Osteoblast (primary cell): ENCODE measurements at regions not wholly inside any gene's neighbourhood (a gene's known extent, or its start where the extent isn't known, plus 50 kb on each side); places are given as distances from the start of the nearest gene placed in this dataset.

Source experiments
- DNase-seq: peaks from one replicate; pipeline ENCODE4 v3.0.0; 2011; ENCODE audit warnings: low spot score, mixed read lengths; ENCODE audit not compliant: insufficient read length; ENCODE audit errors: missing footprints
- H2AFZ ChIP-seq: 2 replicates; pipeline ENCODE4 v1.6.0; 2011; ENCODE audit warnings: mild to moderate bottlenecking, low read length
- H3K27ac ChIP-seq: 2 replicates; pipeline ENCODE4 v1.5.1; 2011; ENCODE audit warnings: mild to moderate bottlenecking, low read depth, low read length, moderate library complexity
- H3K27me3 ChIP-seq: 2 replicates; pipeline ENCODE4 v1.6.0; 2012; ENCODE audit warnings: mild to moderate bottlenecking, control low read depth, inconsistent platforms, low read length, moderate library complexity; ENCODE audit not compliant: insufficient read depth
- H3K36me3 ChIP-seq: 2 replicates; pipeline ENCODE4 v1.5.1; 2011; ENCODE audit warnings: mild to moderate bottlenecking, low read length, control low read depth, moderate library complexity; ENCODE audit not compliant: insufficient read depth
- H3K4me1 ChIP-seq: 2 replicates; pipeline ENCODE4 v1.5.1; 2011; ENCODE audit warnings: mild to moderate bottlenecking, low read length, control low read depth, moderate library complexity; ENCODE audit not compliant: insufficient read depth
- H3K4me2 ChIP-seq: 2 replicates; pipeline ENCODE4 v1.6.0; 2011; ENCODE audit warnings: mild to moderate bottlenecking, low read length; ENCODE audit not compliant: insufficient read depth
- H3K4me3 ChIP-seq: fragments of 200-600 bp; sonication (generic); 3 replicates; pipeline ENCODE4 v1.5.1; 2012; ENCODE audit warnings: mild to moderate bottlenecking, low read length, inconsistent platforms; ENCODE audit not compliant: insufficient read depth
- H3K79me2 ChIP-seq: 2 replicates; pipeline ENCODE4 v1.6.0; 2012; ENCODE audit warnings: mild to moderate bottlenecking, low read length, control low read depth, inconsistent platforms; ENCODE audit not compliant: insufficient read depth
- H3K9me3 ChIP-seq: 2 replicates; pipeline ENCODE4 v1.5.1; 2011; ENCODE audit warnings: low read depth, low read length, control low read depth
- H4K20me1 ChIP-seq: 2 replicates; pipeline ENCODE4 v1.6.0; 2012; ENCODE audit warnings: mild to moderate bottlenecking, low read length, control low read depth; ENCODE audit not compliant: insufficient read depth
- CTCF ChIP-seq: IDR thresholded peaks from 2 replicates; pipeline ENCODE4 v1.5.1; 2011; ENCODE audit warnings: mild to moderate bottlenecking, low read depth, low read length, moderate library complexity; ENCODE audit errors: extremely low read depth

GRCh38 chr9:111726949-111727348 is 65.5 kb downstream of the GNG10 start:
- H3K36me3 ChIP-seq, result no peaks in the 10 kb centered on the region
- no peak overlapping the region for H3K27ac ChIP-seq
- H2AFZ ChIP-seq, result no peak overlapping the region
- peaks cover 15% of the 10 kb centered on the region for H3K4me1 ChIP-seq
- no peak overlapping the region for H3K4me3 ChIP-seq
- H3K27me3 ChIP-seq, result no peaks in the 10 kb centered on the region
- TF ChIP-seq CTCF, result no peak
- no peaks in the 10 kb centered on the region for H4K20me1 ChIP-seq
- DNase-seq, result no peak
- no peaks in the 10 kb centered on the region for H3K79me2 ChIP-seq
- H3K9me3 ChIP-seq, result peaks cover 6% of the 10 kb centered on the region
- H3K4me2 ChIP-seq, result no peak overlapping the region

GRCh38 chr9:111720174-111720573 is 58.8 kb downstream of the GNG10 start:
- no peak overlapping the region for H3K4me3 ChIP-seq
- no peak overlapping the region for H2AFZ ChIP-seq

More at GRCh38 chr9:111720174-111720573, 58.8 kb downstream of the GNG10 start:
- Histone ChIP-seq H3K79me2 (no peaks in the 10 kb centered on the region), H3K27ac (no peak overlapping the region), H3K4me1 (no peaks in the 10 kb centered on the region), H3K9me3 (no peaks in the 10 kb centered on the region), H3K36me3 (no peaks in the 10 kb centered on the region), H3K4me2 (no peak overlapping the region), H4K20me1 (no peaks in the 10 kb centered on the region), H3K27me3 (no peaks in the 10 kb centered on the region)
- no peak for DNase-seq
- no peak for TF ChIP-seq CTCF
